Lower leg skin (tissue), 4 donors: ENCODE measurements at regions not wholly inside any gene's neighbourhood (a gene's known extent, or its start where the extent isn't known, plus 50 kb on each side); places are given as distances from the start of the nearest gene placed in this dataset.

Source experiments
- DNase-seq, 2 donors: peaks; one replicate each; pipeline ENCODE4 v3.0.0-alpha.2; 2019; ENCODE audit warnings: low spot score in 2 of 2
- H3K4me3 ChIP-seq: fragments of 200-600 bp; sonication (generic); 2 replicates; pipeline ENCODE4 v1.5.1; 2017; ENCODE audit warnings: mild to moderate bottlenecking, low read depth; ENCODE audit not compliant: poor library complexity, severe bottlenecking
- CTCF ChIP-seq, 3 donors: fragments of 450-650 bp; IDR thresholded peaks; one replicate each; pipeline ENCODE4 v1.5.1; 2016; ENCODE audit warnings: antibody characterized with exemption in 3 of 3, mild to moderate bottlenecking in 3 of 3, moderate library complexity in 2 of 3
- POLR2A ChIP-seq, 2 donors: fragments of 450-650 bp; IDR thresholded peaks; one replicate each; pipeline ENCODE4 v1.6.1; 2016 to 2017; ENCODE audit warnings: antibody characterized with exemption in 2 of 2, mild to moderate bottlenecking in 1 of 2, moderate library complexity in 1 of 2
- WGBS, 2 donors: methylation state at CpG; one replicate each; pipeline ENCODE4 v1.1.5; 2018; 5-methylcytosine and 5-hydroxymethylcytosine counted together
- intact Hi-C: fragments of 100-400 bp; cut with DNase I; formaldehyde crosslinking; loops from one replicate; pipeline ENCODE4 v1.15.0; 2023; ENCODE audit warnings: low total_unique reads

- 71 to 85% methylated on average over 1 of the region's 1 CpG for WGBS, 2 donors
- TF ChIP-seq POLR2A (IDR thresholded peaks at IDR 0.05) = no peak
- TF ChIP-seq CTCF (IDR thresholded peaks at IDR 0.05) = no peak
- intact Hi-C loops = no loop called here
- no peak overlapping the region for H3K4me3 ChIP-seq
- DNase-seq = no peak
Observed at GRCh38 chr18:54521846-54522245, 69.2 kb upstream of the DYNAP start.

DNA sequence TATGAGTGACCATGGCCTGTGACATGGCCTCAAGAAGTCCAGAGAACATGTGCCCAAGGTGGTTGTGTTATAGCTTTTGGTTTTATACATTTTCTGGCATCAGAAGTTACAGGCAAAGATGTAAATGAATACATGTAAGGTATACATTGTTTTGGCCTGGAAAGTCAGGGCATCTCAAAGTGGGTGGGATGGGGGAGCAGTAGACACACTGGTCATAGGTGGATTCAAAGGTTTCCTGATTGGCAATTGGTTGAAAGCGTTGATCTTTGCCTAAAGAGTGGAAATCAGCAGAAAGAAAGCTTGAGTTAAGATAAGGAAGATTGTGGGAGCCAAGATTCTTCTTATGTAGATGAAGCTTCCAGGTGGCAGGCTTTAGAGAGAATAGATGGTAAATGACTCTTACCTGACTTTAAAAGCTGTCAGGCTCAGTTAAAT, 62.1 kb upstream of the DYNAP start:
- no peak overlapping the region for H3K4me3 ChIP-seq
- DNase-seq = no peak
- intact Hi-C loops = no loop called here
- TF ChIP-seq POLR2A (IDR thresholded peaks at IDR 0.05) = no peak
- TF ChIP-seq CTCF (IDR thresholded peaks at IDR 0.05) = no peak
- WGBS, 2 donors = 56 to 66% methylated on average over 1 of the region's 1 CpG

GRCh38 chr18:54529444-54529843, 61.6 kb upstream of the DYNAP start:
- intact Hi-C loops = no loop called here
- no peak overlapping the region for H3K4me3 ChIP-seq
- DNase-seq = no peak
- TF ChIP-seq POLR2A (IDR thresholded peaks at IDR 0.05) (no peak), CTCF (IDR thresholded peaks at IDR 0.05) (no peak)
- 61% methylated on average over 2 of the region's 2 CpGs for WGBS, 2 donors

DNA sequence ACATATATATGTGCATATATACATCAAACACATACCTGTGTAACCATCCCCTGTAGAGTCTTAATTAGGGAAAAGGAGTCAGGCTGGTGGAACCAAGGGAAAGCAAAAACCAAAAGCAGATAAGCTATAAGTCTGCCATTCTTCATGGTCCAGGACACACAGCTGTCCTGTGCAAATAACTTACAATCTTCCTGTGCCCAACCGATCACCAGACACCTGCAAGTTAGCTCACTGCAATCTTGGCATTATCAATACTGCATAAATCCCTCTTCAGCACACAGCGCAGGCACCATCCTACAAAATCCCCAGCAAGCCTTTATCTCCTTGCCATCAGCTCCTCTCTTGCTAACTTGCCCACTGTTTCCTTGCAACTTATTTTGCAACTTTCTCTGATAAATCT, 60.8 kb upstream of the DYNAP start:
- no peak for TF ChIP-seq CTCF (IDR thresholded peaks at IDR 0.05)
- intact Hi-C loops = no loop called here
- no peak for DNase-seq
- no peak overlapping the region for H3K4me3 ChIP-seq
- WGBS, 2 donors = 70 to 80% methylated on average over 2 of the region's 2 CpGs

- 43 to 46% methylated on average over 4 of the region's 4 CpGs for WGBS, 2 donors
- no peak for DNase-seq
- intact Hi-C loops = no loop called here
- TF ChIP-seq CTCF (IDR thresholded peaks at IDR 0.05) (no peak), POLR2A (IDR thresholded peaks at IDR 0.05) (no peak)
- H3K4me3 ChIP-seq = no peak overlapping the region
Observed at GRCh38 chr18:54531402-54532065, 59.5 kb upstream of the DYNAP start.

GRCh38 chr18:54532222-54532621, 58.8 kb upstream of the DYNAP start:
- intact Hi-C loops = no loop called here
- H3K4me3 ChIP-seq = no peak overlapping the region
- no peak for DNase-seq
- TF ChIP-seq CTCF (IDR thresholded peaks at IDR 0.05) = no peak
- TF ChIP-seq POLR2A (IDR thresholded peaks at IDR 0.05) = no peak
